ENCODE measurements at regions not wholly inside any gene's neighbourhood (a gene's known extent, or its start where the extent isn't known, plus 50 kb on each side); places are given as distances from the start of the nearest gene placed in this dataset.

DNA sequence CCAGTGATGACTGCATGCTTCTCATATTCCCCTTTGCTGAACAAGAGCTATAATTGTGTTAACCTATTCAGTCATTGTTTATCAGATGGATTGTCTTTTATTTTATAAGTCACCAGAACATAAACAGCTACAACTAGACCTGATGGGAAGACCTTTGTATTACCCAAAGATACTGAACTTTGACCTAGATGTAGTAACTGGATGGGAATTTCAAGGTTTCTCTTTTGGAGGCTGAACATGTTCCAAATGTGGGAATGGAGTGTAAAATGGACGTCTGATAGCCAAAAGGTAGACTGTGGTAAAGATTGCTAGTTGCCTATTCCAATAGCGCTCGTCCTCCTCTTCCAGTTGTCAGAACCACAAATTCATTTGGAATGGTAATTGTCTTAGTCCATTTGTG is 56.4 kb upstream of the ST3GAL5 start:
- TF ChIP-seq, protein P1, sequence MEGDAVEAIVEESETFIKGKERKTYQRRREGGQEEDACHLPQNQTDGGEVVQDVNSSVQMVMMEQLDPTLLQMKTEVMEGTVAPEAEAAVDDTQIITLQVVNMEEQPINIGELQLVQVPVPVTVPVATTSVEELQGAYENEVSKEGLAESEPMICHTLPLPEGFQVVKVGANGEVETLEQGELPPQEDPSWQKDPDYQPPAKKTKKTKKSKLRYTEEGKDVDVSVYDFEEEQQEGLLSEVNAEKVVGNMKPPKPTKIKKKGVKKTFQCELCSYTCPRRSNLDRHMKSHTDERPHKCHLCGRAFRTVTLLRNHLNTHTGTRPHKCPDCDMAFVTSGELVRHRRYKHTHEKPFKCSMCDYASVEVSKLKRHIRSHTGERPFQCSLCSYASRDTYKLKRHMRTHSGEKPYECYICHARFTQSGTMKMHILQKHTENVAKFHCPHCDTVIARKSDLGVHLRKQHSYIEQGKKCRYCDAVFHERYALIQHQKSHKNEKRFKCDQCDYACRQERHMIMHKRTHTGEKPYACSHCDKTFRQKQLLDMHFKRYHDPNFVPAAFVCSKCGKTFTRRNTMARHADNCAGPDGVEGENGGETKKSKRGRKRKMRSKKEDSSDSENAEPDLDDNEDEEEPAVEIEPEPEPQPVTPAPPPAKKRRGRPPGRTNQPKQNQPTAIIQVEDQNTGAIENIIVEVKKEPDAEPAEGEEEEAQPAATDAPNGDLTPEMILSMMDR (IDR thresholded peaks at IDR 0.05; ENCODE audit: insufficient read depth, low read length) = no peak
- TF ChIP-seq POLR2AphosphoS5 (IDR thresholded peaks at IDR 0.05; ENCODE audit: low read depth) (no peak), GABPA (IDR thresholded peaks at IDR 0.05; ENCODE audit: low read depth) (no peak)
- TF ChIP-seq, protein P2, sequence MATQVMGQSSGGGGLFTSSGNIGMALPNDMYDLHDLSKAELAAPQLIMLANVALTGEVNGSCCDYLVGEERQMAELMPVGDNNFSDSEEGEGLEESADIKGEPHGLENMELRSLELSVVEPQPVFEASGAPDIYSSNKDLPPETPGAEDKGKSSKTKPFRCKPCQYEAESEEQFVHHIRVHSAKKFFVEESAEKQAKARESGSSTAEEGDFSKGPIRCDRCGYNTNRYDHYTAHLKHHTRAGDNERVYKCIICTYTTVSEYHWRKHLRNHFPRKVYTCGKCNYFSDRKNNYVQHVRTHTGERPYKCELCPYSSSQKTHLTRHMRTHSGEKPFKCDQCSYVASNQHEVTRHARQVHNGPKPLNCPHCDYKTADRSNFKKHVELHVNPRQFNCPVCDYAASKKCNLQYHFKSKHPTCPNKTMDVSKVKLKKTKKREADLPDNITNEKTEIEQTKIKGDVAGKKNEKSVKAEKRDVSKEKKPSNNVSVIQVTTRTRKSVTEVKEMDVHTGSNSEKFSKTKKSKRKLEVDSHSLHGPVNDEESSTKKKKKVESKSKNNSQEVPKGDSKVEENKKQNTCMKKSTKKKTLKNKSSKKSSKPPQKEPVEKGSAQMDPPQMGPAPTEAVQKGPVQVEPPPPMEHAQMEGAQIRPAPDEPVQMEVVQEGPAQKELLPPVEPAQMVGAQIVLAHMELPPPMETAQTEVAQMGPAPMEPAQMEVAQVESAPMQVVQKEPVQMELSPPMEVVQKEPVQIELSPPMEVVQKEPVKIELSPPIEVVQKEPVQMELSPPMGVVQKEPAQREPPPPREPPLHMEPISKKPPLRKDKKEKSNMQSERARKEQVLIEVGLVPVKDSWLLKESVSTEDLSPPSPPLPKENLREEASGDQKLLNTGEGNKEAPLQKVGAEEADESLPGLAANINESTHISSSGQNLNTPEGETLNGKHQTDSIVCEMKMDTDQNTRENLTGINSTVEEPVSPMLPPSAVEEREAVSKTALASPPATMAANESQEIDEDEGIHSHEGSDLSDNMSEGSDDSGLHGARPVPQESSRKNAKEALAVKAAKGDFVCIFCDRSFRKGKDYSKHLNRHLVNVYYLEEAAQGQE (IDR thresholded peaks at IDR 0.05; ENCODE audit: insufficient replicate concordance, low read depth) = no peak
